ENCODE measurements at regions not wholly inside any gene's neighbourhood (a gene's known extent, or its start where the extent isn't known, plus 50 kb on each side); places are given as distances from the start of the nearest gene placed in this dataset.

DNA sequence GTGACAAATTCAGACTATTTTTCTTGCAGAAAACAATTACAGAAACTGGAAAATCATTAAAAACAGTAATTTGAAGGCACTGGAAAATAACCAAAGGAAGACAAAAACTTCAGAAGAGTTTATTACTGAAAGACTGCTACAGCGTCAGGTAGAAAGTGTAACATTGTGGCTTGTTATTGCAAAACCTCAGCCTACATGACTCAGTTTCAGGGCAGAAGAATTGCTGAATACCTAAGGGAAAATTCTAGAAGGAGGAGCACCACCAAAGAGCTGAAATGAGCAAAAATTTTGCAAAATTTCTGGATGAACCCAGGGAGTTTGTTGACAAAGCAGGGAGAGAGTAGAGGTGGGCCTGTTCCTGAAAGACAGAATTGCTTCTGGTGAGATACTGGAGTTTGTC, 219.6 kb downstream of the C3orf38 start:
- Histone ChIP-seq H3K27ac (ENCODE audit: insufficient read depth, low read length) (no peak overlapping the region), H3K79me2 (ENCODE audit: control insufficient read depth, insufficient read depth, low read length) (no peaks in the 10 kb centered on the region), H3K27me3 (ENCODE audit: control insufficient read depth, insufficient read depth, low read length) (no peaks in the 10 kb centered on the region), H3K9me3 (ENCODE audit: control insufficient read depth, insufficient read depth, low read depth, low read length) (no peaks in the 10 kb centered on the region), H2AFZ (ENCODE audit: low read length) (no peak overlapping the region), H3K4me2 (ENCODE audit: extremely low read depth, insufficient read depth, low read length) (no peak overlapping the region), H4K20me1 (ENCODE audit: control insufficient read depth, extremely low read depth, insufficient read depth, low read length) (no peaks in the 10 kb centered on the region), H3K36me3 (ENCODE audit: control insufficient read depth, insufficient read depth, low read length) (no peaks in the 10 kb centered on the region), H3K4me1 (ENCODE audit: control insufficient read depth, extremely low read depth, insufficient read depth, low read length) (no peaks in the 10 kb centered on the region), H3K4me3 (replicated peaks in 1 of 4; ENCODE audit: control extremely low read depth in 1 of 4, insufficient read depth in 1 of 4, low read depth in 3 of 4, low read length in 4 of 4) (no peak overlapping the region), H3K9ac (ENCODE audit: insufficient read depth, low read length) (no peak overlapping the region)
- TF ChIP-seq EZH2 (IDR thresholded peaks at IDR 0.05; ENCODE audit: low read length, missing control alignments), result no peak
- TF ChIP-seq, protein P1, sequence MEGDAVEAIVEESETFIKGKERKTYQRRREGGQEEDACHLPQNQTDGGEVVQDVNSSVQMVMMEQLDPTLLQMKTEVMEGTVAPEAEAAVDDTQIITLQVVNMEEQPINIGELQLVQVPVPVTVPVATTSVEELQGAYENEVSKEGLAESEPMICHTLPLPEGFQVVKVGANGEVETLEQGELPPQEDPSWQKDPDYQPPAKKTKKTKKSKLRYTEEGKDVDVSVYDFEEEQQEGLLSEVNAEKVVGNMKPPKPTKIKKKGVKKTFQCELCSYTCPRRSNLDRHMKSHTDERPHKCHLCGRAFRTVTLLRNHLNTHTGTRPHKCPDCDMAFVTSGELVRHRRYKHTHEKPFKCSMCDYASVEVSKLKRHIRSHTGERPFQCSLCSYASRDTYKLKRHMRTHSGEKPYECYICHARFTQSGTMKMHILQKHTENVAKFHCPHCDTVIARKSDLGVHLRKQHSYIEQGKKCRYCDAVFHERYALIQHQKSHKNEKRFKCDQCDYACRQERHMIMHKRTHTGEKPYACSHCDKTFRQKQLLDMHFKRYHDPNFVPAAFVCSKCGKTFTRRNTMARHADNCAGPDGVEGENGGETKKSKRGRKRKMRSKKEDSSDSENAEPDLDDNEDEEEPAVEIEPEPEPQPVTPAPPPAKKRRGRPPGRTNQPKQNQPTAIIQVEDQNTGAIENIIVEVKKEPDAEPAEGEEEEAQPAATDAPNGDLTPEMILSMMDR (conservative IDR thresholded peaks at IDR 0.05 in 1 of 2, IDR thresholded peaks at IDR 0.05 in 1 of 2; ENCODE audit: low read depth in 1 of 2, low read length in 2 of 2), result no peak
- DNase-seq (ENCODE audit: low read depth in 2 of 2), result no peak

DNA sequence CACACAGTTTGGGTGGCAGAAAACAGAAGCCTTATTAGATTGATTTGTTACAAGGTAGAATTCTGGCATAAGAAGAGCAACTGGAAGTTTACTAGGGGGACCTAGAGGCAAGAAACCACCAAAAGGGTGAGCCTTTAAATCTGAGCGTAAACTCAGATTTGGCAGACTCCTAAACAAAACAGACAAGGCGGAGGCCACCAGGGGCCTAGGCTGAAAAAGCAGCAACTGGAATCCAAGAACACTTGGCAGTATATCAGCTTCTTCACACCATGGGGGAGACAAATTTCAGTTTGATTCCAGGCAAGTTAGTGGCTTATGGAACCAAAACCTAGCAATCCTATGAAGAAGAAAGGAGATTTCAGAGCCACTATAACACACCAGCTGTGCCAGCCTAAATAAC, 220.0 kb downstream of the C3orf38 start:
- H3K9me3 ChIP-seq (ENCODE audit: control insufficient read depth, insufficient read depth, low read depth, low read length), result no peaks in the 10 kb centered on the region
- no peaks in the 10 kb centered on the region for H3K79me2 ChIP-seq (ENCODE audit: control insufficient read depth, insufficient read depth, low read length)
- H3K27me3 ChIP-seq (ENCODE audit: control insufficient read depth, insufficient read depth, low read length), result no peaks in the 10 kb centered on the region
- H3K36me3 ChIP-seq (ENCODE audit: control insufficient read depth, insufficient read depth, low read length), result no peaks in the 10 kb centered on the region
- H4K20me1 ChIP-seq (ENCODE audit: control insufficient read depth, extremely low read depth, insufficient read depth, low read length), result no peaks in the 10 kb centered on the region
- no peak overlapping the region for H3K9ac ChIP-seq (ENCODE audit: insufficient read depth, low read length)
- TF ChIP-seq, protein P1 (conservative IDR thresholded peaks at IDR 0.05 in 1 of 2, IDR thresholded peaks at IDR 0.05 in 1 of 2; ENCODE audit: low read depth in 1 of 2, low read length in 2 of 2), result no peak
- TF ChIP-seq EZH2 (IDR thresholded peaks at IDR 0.05; ENCODE audit: low read length, missing control alignments), result no peak
- no peak overlapping the region for H3K4me3 ChIP-seq (replicated peaks in 1 of 4; ENCODE audit: control extremely low read depth in 1 of 4, insufficient read depth in 1 of 4, low read depth in 3 of 4, low read length in 4 of 4)
- DNase-seq (ENCODE audit: low read depth in 2 of 2), result no peak
- H3K4me2 ChIP-seq (ENCODE audit: extremely low read depth, insufficient read depth, low read length), result no peak overlapping the region
- no peak overlapping the region for H2AFZ ChIP-seq (ENCODE audit: low read length)
- H3K27ac ChIP-seq (ENCODE audit: insufficient read depth, low read length), result no peak overlapping the region
- no peaks in the 10 kb centered on the region for H3K4me1 ChIP-seq (ENCODE audit: control insufficient read depth, extremely low read depth, insufficient read depth, low read length)

DNA sequence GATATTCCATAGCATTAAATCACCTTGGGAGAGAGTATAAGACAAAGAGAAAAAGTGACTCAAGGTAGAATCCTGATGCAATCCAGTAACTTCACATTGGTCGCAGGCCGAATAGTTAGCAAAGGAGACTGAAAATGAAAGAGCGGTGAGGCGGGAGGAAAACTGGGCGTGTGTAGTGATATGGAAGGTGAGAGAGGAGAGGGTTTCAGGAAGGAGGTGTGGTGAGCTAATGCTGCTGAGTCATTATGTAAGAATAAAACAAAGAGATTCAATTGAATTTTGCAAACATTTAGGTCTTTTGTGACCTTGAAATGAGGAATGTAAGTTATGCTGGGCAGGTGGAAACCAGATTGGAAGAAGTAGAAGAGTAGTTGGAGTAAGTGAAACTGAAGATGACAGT, 235.3 kb downstream of the C3orf38 start:
- no peak overlapping the region for H3K4me2 ChIP-seq (ENCODE audit: extremely low read depth, insufficient read depth, low read length)
- TF ChIP-seq, protein P1 (conservative IDR thresholded peaks at IDR 0.05 in 1 of 2, IDR thresholded peaks at IDR 0.05 in 1 of 2; ENCODE audit: low read depth in 1 of 2, low read length in 2 of 2), result no peak
- TF ChIP-seq EZH2 (IDR thresholded peaks at IDR 0.05; ENCODE audit: low read length, missing control alignments), result no peak
- no peaks in the 10 kb centered on the region for H3K79me2 ChIP-seq (ENCODE audit: control insufficient read depth, insufficient read depth, low read length)
- no peaks in the 10 kb centered on the region for H3K27me3 ChIP-seq (ENCODE audit: control insufficient read depth, insufficient read depth, low read length)
- H3K36me3 ChIP-seq (ENCODE audit: control insufficient read depth, insufficient read depth, low read length), result no peaks in the 10 kb centered on the region
- H3K9me3 ChIP-seq (ENCODE audit: control insufficient read depth, insufficient read depth, low read depth, low read length), result no peaks in the 10 kb centered on the region
- no peak overlapping the region for H3K9ac ChIP-seq (ENCODE audit: insufficient read depth, low read length)
- H3K27ac ChIP-seq (ENCODE audit: insufficient read depth, low read length), result no peak overlapping the region
- H4K20me1 ChIP-seq (ENCODE audit: control insufficient read depth, extremely low read depth, insufficient read depth, low read length), result no peaks in the 10 kb centered on the region
- H3K4me1 ChIP-seq (ENCODE audit: control insufficient read depth, extremely low read depth, insufficient read depth, low read length), result no peaks in the 10 kb centered on the region
- H3K4me3 ChIP-seq (replicated peaks in 1 of 4; ENCODE audit: control extremely low read depth in 1 of 4, insufficient read depth in 1 of 4, low read depth in 3 of 4, low read length in 4 of 4), result no peak overlapping the region
- no peak for DNase-seq (ENCODE audit: low read depth in 2 of 2)
- no peak overlapping the region for H2AFZ ChIP-seq (ENCODE audit: low read length)
